Tibial nerve (tissue), 4 donors: ENCODE measurements at regions not wholly inside any gene's neighbourhood (a gene's known extent, or its start where the extent isn't known, plus 50 kb on each side); places are given as distances from the start of the nearest gene placed in this dataset.

Experiments used
- DNase-seq, 2 donors: peaks; one replicate each; pipeline ENCODE4 v3.0.0-alpha.2; 2019; ENCODE audit warnings: low spot score in 2 of 2
- H3K27ac ChIP-seq, 4 donors: fragments of 200-600 bp; sonication (generic) in 3 of 4; one replicate each; pipeline ENCODE4 v1.5.1; 2017 to 2019; ENCODE audit warnings: mild to moderate bottlenecking in 1 of 4
- H3K27me3 ChIP-seq, 2 donors: fragments of 200-600 bp; sonication (generic) in 1 of 2; one replicate each; pipeline versions ENCODE4 v1.5.1 to v1.6.0; 2017 to 2019
- H3K36me3 ChIP-seq, 3 donors: fragments of 200-600 bp; sonication (generic); one replicate each; pipeline ENCODE4 v1.5.1; 2018 to 2019
- H3K4me1 ChIP-seq, 4 donors: fragments of 200-600 bp; sonication (generic) in 3 of 4; one replicate each; pipeline ENCODE4 v1.5.1; 2017 to 2019
- H3K4me3 ChIP-seq, 4 donors: fragments of 200-600 bp; sonication (generic) in 3 of 4; one replicate each; pipeline ENCODE4 v1.5.1; 2017 to 2019; ENCODE audit warnings: mild to moderate bottlenecking in 1 of 4, moderate library complexity in 1 of 4
- H3K9me3 ChIP-seq, 4 donors: fragments of 200-600 bp; sonication (generic) in 3 of 4; one replicate each; pipeline ENCODE4 v1.5.1; 2017 to 2019
- CTCF ChIP-seq, 5 experiments: fragments of 200-600 bp in 3 of 5; fragments of 450-650 bp in 2 of 5; sonication (generic) in 3 of 5; IDR thresholded peaks; one replicate each; pipeline ENCODE4 v1.5.1; 2016 to 2019; ENCODE audit warnings: antibody characterized with exemption in 5 of 5, mild to moderate bottlenecking in 3 of 5, moderate library complexity in 2 of 5
- EP300 ChIP-seq, 2 donors: sonication (generic); formaldehyde crosslinking; IDR thresholded peaks; one replicate each; pipeline ENCODE4 v1.6.1; 2017; ENCODE audit warnings: antibody characterized with exemption in 2 of 2, mild to moderate bottlenecking in 1 of 2
- POLR2A ChIP-seq, 2 donors: fragments of 450-650 bp; IDR thresholded peaks; one replicate each; pipeline ENCODE4 v1.6.1; 2017; ENCODE audit warnings: antibody characterized with exemption in 2 of 2, mild to moderate bottlenecking in 2 of 2, moderate library complexity in 2 of 2
- WGBS, 2 donors: methylation state at CpG; one replicate each; pipeline ENCODE4 v1.1.5; 2018; 5-methylcytosine and 5-hydroxymethylcytosine counted together

GRCh38 chr2:78486565-78486964 is 538.9 kb upstream of the REG3G start:
- Histone ChIP-seq H3K4me3 (no peak overlapping the region), H3K9me3 (no peaks in the 10 kb centered on the region), H3K27me3 (no peaks in the 10 kb centered on the region), H3K4me1 (no peaks in the 10 kb centered on the region), H3K27ac (no peak overlapping the region), H3K36me3 (no peaks in the 10 kb centered on the region)
- no peak for DNase-seq
- TF ChIP-seq CTCF (IDR thresholded peaks at IDR 0.05) (no peak), EP300 (IDR thresholded peaks at IDR 0.05) (no peak)

GRCh38 chr2:78498125-78498524 is 527.4 kb upstream of the REG3G start:
- no peaks in the 10 kb centered on the region for H3K4me1 ChIP-seq
- H3K9me3 ChIP-seq = peaks cover 0 to 6% (median 0%) of the 10 kb centered on the region in 4 donors
- no peak overlapping the region for H3K4me3 ChIP-seq
- no peak overlapping the region for H3K27ac ChIP-seq
- no peaks in the 10 kb centered on the region for H3K27me3 ChIP-seq
- no peaks in the 10 kb centered on the region for H3K36me3 ChIP-seq
- TF ChIP-seq POLR2A (IDR thresholded peaks at IDR 0.05) (no peak), CTCF (IDR thresholded peaks at IDR 0.05) (no peak), EP300 (IDR thresholded peaks at IDR 0.05) (no peak)
- WGBS, 2 donors = 98% methylated on average over 8 of the region's 8 CpGs
- no peak for DNase-seq

DNA sequence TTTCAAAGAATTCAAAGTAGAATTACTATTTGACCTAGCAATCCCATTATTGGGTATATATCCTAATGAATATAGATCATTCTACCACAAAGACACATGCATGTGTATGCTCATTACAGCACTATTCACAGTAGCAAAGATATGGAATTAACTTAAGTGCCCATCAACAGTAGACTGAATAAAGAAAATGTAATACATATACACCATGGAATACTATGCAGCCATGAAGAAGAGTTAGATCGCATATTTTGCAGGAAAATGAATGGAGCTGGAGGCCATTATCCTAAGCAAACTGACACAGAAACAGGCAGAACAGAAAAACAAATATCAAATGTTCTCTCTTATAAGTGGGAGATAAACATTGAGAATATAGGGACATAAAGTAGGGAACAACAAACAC is 519.2 kb upstream of the REG3G start:
- DNase-seq = no peak
- no peak overlapping the region for H3K27ac ChIP-seq
- TF ChIP-seq POLR2A (IDR thresholded peaks at IDR 0.05) (no peak), EP300 (IDR thresholded peaks at IDR 0.05) (no peak), CTCF (IDR thresholded peaks at IDR 0.05) (no peak)
- 87 to 98% methylated on average over 1 of the region's 1 CpG for WGBS, 2 donors
- peaks cover 0 to 26% (median 0%) of the 10 kb centered on the region in 4 donors for H3K9me3 ChIP-seq
- no peaks in the 10 kb centered on the region for H3K27me3 ChIP-seq
- no peaks in the 10 kb centered on the region for H3K4me1 ChIP-seq
- H3K4me3 ChIP-seq = no peak overlapping the region
- no peaks in the 10 kb centered on the region for H3K36me3 ChIP-seq

GRCh38 chr2:78521938-78522337 is 503.6 kb upstream of the REG3G start:
- Histone ChIP-seq H3K27me3 (no peaks in the 10 kb centered on the region), H3K4me1 (no peaks in the 10 kb centered on the region), H3K4me3 (no peak overlapping the region), H3K27ac (no peak overlapping the region), H3K9me3 (no peaks in the 10 kb centered on the region), H3K36me3 (no peaks in the 10 kb centered on the region)
- no peak for DNase-seq
- TF ChIP-seq EP300 (IDR thresholded peaks at IDR 0.05) = no peak
- TF ChIP-seq CTCF (IDR thresholded peaks at IDR 0.05) = no peak
- TF ChIP-seq POLR2A (IDR thresholded peaks at IDR 0.05) = no peak
- 64 to 81% methylated on average over 3 of the region's 3 CpGs for WGBS, 2 donors

- Histone ChIP-seq H3K9me3 (no peaks in the 10 kb centered on the region), H3K4me3 (no peak overlapping the region), H3K27ac (no peak overlapping the region), H3K27me3 (no peaks in the 10 kb centered on the region), H3K4me1 (no peaks in the 10 kb centered on the region), H3K36me3 (no peaks in the 10 kb centered on the region)
- no peak for DNase-seq
- 33 to 51% methylated on average over 5 of the region's 5 CpGs for WGBS, 2 donors
- TF ChIP-seq CTCF (IDR thresholded peaks at IDR 0.05) = no peak
- TF ChIP-seq POLR2A (IDR thresholded peaks at IDR 0.05) = no peak
- TF ChIP-seq EP300 (IDR thresholded peaks at IDR 0.05) = no peak
Observed at GRCh38 chr2:78532762-78533379, 492.6 kb upstream of the REG3G start.
